ENCODE measurements at regions not wholly inside any gene's neighbourhood (a gene's known extent, or its start where the extent isn't known, plus 50 kb on each side); places are given as distances from the start of the nearest gene placed in this dataset.

DNA sequence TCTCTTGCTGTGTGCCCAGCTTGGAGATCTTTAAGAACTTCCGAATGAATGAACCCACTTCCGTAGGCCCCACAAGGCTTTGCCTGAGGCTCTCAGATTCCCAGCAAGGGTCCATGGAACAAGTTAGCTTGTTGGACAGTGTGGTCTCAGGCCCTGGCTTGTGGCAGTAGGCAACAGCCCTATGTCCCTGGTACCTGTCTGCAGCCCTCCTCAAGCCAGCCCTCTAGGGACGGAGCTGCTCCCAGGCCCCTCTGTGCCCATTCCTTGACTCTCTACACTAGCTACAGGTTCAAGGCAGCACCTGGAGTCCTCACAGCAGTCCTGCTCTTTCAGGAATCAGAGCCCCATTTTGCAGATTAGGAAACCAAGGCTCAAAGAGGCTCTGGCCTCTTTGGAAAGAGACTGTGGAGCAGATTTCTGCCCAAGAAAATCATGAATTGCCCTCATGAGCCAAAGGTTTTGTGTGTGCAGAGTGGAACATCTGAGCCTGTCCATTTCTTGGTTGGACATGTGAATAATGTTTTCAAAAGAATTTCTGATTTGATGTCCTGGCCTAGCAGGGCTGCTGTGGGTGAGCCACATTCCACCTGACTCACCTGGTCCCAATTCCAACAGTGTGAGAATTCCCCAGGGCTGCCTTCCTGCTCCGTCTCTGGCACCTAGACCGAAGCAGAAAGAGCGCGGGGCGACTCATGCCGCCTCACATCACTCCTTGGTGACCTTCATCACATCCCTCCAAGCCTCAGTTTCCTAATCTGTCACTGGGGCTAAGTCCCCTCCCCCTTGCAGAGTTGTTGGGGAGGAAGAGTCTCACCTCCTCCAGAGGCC lies 131.7 kb downstream of the BARX1 start:
- TF ChIP-seq, protein P1, sequence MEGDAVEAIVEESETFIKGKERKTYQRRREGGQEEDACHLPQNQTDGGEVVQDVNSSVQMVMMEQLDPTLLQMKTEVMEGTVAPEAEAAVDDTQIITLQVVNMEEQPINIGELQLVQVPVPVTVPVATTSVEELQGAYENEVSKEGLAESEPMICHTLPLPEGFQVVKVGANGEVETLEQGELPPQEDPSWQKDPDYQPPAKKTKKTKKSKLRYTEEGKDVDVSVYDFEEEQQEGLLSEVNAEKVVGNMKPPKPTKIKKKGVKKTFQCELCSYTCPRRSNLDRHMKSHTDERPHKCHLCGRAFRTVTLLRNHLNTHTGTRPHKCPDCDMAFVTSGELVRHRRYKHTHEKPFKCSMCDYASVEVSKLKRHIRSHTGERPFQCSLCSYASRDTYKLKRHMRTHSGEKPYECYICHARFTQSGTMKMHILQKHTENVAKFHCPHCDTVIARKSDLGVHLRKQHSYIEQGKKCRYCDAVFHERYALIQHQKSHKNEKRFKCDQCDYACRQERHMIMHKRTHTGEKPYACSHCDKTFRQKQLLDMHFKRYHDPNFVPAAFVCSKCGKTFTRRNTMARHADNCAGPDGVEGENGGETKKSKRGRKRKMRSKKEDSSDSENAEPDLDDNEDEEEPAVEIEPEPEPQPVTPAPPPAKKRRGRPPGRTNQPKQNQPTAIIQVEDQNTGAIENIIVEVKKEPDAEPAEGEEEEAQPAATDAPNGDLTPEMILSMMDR (IDR thresholded peaks at IDR 0.05): no peak
- no peak for TF ChIP-seq POLR2A (IDR thresholded peaks at IDR 0.05)
- TF ChIP-seq EP300 (IDR thresholded peaks at IDR 0.05): no peak
- no peak for TF ChIP-seq POLR2AphosphoS5 (IDR thresholded peaks at IDR 0.05)
- WGBS, 5 donors: 85 to 95% (median 91%) methylated on average over 9 of the region's 9 CpGs
- H3K27ac ChIP-seq: no peak overlapping the region
- H3K36me3 ChIP-seq: no peaks in the 10 kb centered on the region
- intact Hi-C loops (cut with DNase I; ENCODE audit: low total_unique reads): no loop called here
- H3K4me1 ChIP-seq: peaks cover 8 to 23% (median 18%) of the 10 kb centered on the region in 4 donors
- no peaks in the 10 kb centered on the region for H3K9me3 ChIP-seq
- H3K27me3 ChIP-seq: peaks cover 0 to 65% (median 22%) of the 10 kb centered on the region in 3 donors
- no peak for DNase-seq
- H3K4me3 ChIP-seq: no peak overlapping the region

DNA sequence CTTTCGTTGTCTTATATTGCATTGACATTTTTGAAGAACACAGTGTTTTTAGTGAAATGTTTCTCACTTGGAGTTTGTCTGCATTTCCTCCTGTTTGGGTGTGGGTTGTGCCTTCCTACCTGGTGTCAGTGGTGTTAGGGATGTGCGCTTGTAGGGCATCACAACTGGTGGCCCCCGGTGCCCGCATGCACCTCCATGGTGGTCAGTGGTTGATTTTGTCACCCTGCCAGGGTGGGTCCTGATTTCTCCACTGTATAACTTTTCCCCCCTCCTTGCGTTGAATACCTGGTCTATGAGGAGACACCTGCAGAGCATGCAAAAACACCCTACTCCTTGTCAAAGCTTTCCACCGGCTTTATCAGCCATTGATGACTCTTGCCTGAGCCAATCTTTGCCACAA lies 132.9 kb downstream of the BARX1 start:
- peaks cover 0 to 11% (median 6%) of the 10 kb centered on the region in 4 donors for H3K4me1 ChIP-seq
- H3K27me3 ChIP-seq: peaks cover 0 to 54% (median 17%) of the 10 kb centered on the region in 3 donors
- no peak for DNase-seq
- H3K36me3 ChIP-seq: no peaks in the 10 kb centered on the region
- 88 to 93% (median 92%) methylated on average over 6 of the region's 6 CpGs for WGBS, 5 donors
- no peak overlapping the region for H3K27ac ChIP-seq
- no peaks in the 10 kb centered on the region for H3K9me3 ChIP-seq
- no peak for TF ChIP-seq EP300 (IDR thresholded peaks at IDR 0.05)
- TF ChIP-seq, protein P1 (IDR thresholded peaks at IDR 0.05): no peak
- TF ChIP-seq POLR2AphosphoS5 (IDR thresholded peaks at IDR 0.05): no peak
- no peak for TF ChIP-seq POLR2A (IDR thresholded peaks at IDR 0.05)
- intact Hi-C loops (cut with DNase I; ENCODE audit: low total_unique reads): no loop called here
- no peak overlapping the region for H3K4me3 ChIP-seq

DNA sequence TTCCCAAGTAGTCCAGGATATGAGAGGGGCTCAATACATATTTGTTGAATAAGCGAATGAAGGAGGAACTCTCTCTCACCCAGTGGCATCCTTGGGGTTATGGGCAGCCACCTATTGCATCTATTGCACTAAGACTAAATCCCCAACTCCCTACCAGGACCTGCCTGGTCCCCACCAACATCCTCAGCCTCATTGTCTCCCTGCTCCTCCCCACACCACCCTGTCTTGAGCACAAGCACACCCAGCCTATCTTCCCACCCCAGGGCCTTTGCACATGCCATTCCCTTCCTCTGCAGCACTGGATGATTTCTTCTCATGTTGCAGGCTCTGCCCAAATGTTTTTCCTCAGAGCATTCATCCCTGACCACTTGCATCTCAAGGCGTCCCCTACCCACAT lies 133.8 kb downstream of the BARX1 start:
- Histone ChIP-seq H3K27me3 (peaks cover 0 to 45% (median 14%) of the 10 kb centered on the region in 3 donors), H3K4me1 (peaks cover 0 to 1% (median under 1%) of the 10 kb centered on the region in 4 donors), H3K27ac (no peak overlapping the region), H3K4me3 (no peak overlapping the region), H3K9me3 (no peaks in the 10 kb centered on the region), H3K36me3 (no peaks in the 10 kb centered on the region)
- TF ChIP-seq POLR2AphosphoS5 (IDR thresholded peaks at IDR 0.05) (no peak), EP300 (IDR thresholded peaks at IDR 0.05) (no peak), POLR2A (IDR thresholded peaks at IDR 0.05) (no peak)
- TF ChIP-seq, protein P1 (IDR thresholded peaks at IDR 0.05): no peak
- WGBS, 5 donors: 88 to 95% (median 93%) methylated on average over 2 of the region's 2 CpGs
- intact Hi-C loops (cut with DNase I; ENCODE audit: low total_unique reads): no loop called here
- DNase-seq: no peak

DNA sequence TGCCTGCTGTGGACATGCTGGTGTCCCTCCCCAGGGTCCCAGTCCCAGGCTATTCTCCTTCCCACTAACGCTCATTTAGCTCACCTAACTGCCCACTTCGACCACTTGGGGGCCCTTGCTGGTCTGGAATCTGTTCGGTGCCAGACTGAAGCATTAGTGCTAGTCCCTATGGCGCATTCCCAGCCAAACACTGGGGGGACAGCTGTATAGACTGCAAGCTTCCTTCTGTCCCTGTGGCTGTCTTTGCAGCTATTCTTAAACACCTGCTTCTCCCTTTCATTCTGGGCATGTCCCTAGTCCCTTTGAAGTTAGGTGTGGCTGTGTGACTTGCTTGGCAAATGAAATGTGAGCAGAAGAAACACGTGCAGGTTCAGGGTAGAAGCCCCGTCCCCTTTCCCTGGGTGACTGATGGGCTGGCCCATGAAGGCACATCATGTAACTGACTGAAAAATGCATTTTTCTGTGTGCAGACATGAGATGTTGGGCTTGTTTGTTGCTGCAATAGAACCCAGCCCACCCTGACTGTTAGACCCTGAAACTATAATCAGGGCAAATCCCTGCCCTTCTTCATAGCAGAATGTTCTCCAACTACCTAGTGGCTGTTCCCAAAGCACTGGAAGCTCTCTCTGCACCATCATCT lies 134.4 kb downstream of the BARX1 start:
- H3K4me1 ChIP-seq: no peaks in the 10 kb centered on the region
- no peaks in the 10 kb centered on the region for H3K9me3 ChIP-seq
- H3K36me3 ChIP-seq: no peaks in the 10 kb centered on the region
- H3K4me3 ChIP-seq: no peak overlapping the region
- no peak for TF ChIP-seq POLR2A (IDR thresholded peaks at IDR 0.05)
- TF ChIP-seq EP300 (IDR thresholded peaks at IDR 0.05): no peak
- TF ChIP-seq POLR2AphosphoS5 (IDR thresholded peaks at IDR 0.05): no peak
- TF ChIP-seq, protein P1 (IDR thresholded peaks at IDR 0.05): no peak
- intact Hi-C loops (cut with DNase I; ENCODE audit: low total_unique reads): no loop called here
- WGBS, 5 donors: 33 to 57% (median 37%) methylated on average over 6 of the region's 6 CpGs
- H3K27me3 ChIP-seq: peaks cover 0 to 39% (median 12%) of the 10 kb centered on the region in 3 donors
- H3K27ac ChIP-seq: no peak overlapping the region
- DNase-seq: peak in 1 of 2 donors; percentile 24

Measured in stomach (tissue), 8 donors.